DND-41 (cell line): ENCODE measurements at regions not wholly inside any gene's neighbourhood (a gene's known extent, or its start where the extent isn't known, plus 50 kb on each side); places are given as distances from the start of the nearest gene placed in this dataset.

Source experiments
- ATAC-seq: fragments of 200-7000 bp; cut with Tn5 transposase; 3 replicates; pipeline ENCODE4 v1.9.1; 2021; ENCODE audit warnings: low read depth; ENCODE audit not compliant: insufficient read depth
- DNase-seq: peaks from one replicate; pipeline ENCODE4 v3.0.0-alpha.2; 2020
- H2AFZ ChIP-seq: 2 replicates; pipeline ENCODE4 v1.6.0; 2012; ENCODE audit warnings: low read depth, low read length
- H3K27ac ChIP-seq: 2 replicates; pipeline ENCODE4 v1.5.1; 2012; ENCODE audit warnings: low read length, inconsistent platforms
- H3K27me3 ChIP-seq: fragments of 200-600 bp; sonication (generic); 2 replicates; pipeline ENCODE4 v1.6.0; 2012; ENCODE audit warnings: low read length, mild to moderate bottlenecking, inconsistent platforms; ENCODE audit not compliant: insufficient read depth, poor library complexity
- H3K36me3 ChIP-seq: 2 replicates; pipeline ENCODE4 v1.5.1; 2012; ENCODE audit warnings: low read length, inconsistent platforms; ENCODE audit not compliant: insufficient read depth
- H3K4me1 ChIP-seq: 2 replicates; pipeline ENCODE4 v1.5.1; 2012; ENCODE audit warnings: mild to moderate bottlenecking, low read length; ENCODE audit not compliant: insufficient read depth
- H3K4me2 ChIP-seq: 2 replicates; pipeline ENCODE4 v1.6.0; 2012; ENCODE audit warnings: mild to moderate bottlenecking, moderate library complexity, low read length, inconsistent platforms; ENCODE audit not compliant: insufficient read depth
- H3K4me3 ChIP-seq, 2 experiments: fragments of 200-600 bp in 1 of 2; shearing (Covaris generic) in 1 of 2; 2 replicates each; pipeline ENCODE4 v1.5.1; 2012 to 2016; ENCODE audit warnings: inconsistent platforms in 2 of 2, low read length in 2 of 2, mild to moderate bottlenecking in 2 of 2, low read depth in 1 of 2, moderate library complexity in 1 of 2
- H3K79me2 ChIP-seq: 2 replicates; pipeline ENCODE4 v1.6.0; 2012; ENCODE audit warnings: low read length, inconsistent platforms; ENCODE audit not compliant: insufficient read depth
- H3K9ac ChIP-seq: 2 replicates; pipeline ENCODE4 v1.6.0; 2012; ENCODE audit warnings: low read depth, mild to moderate bottlenecking, inconsistent platforms, low read length, moderate library complexity
- H3K9me3 ChIP-seq: 2 replicates; pipeline ENCODE4 v1.5.1; 2012; ENCODE audit warnings: low read length, moderate library complexity, mild to moderate bottlenecking, inconsistent platforms; ENCODE audit not compliant: insufficient read depth, severe bottlenecking
- H4K20me1 ChIP-seq: 2 replicates; pipeline ENCODE4 v1.6.0; 2012; ENCODE audit warnings: low read length; ENCODE audit not compliant: insufficient read depth
- EZH2 ChIP-seq: IDR thresholded peaks from 3 replicates; pipeline ENCODE4 v1.6.1; 2012; ENCODE audit warnings: borderline replicate concordance, low read depth, mild to moderate bottlenecking, moderate library complexity, low read length, inconsistent platforms; ENCODE audit not compliant: severe bottlenecking
- TF ChIP-seq, protein P1 (sequence below): IDR thresholded peaks from 2 replicates; pipeline ENCODE4 v1.5.1; 2012; ENCODE audit warnings: borderline replicate concordance, low read length, moderate library complexity, mild to moderate bottlenecking; ENCODE audit not compliant: poor library complexity, severe bottlenecking; ENCODE audit errors: extremely low read depth

GRCh38 chr2:176682278-176682677 is 413.0 kb downstream of the MTX2 start:
- Histone ChIP-seq H3K36me3 (no peaks in the 10 kb centered on the region), H2AFZ (no peak overlapping the region), H3K9me3 (no peaks in the 10 kb centered on the region), H3K79me2 (no peaks in the 10 kb centered on the region), H3K4me1 (no peaks in the 10 kb centered on the region), H3K27ac (no peak overlapping the region), H3K4me2 (no peak overlapping the region), H4K20me1 (no peaks in the 10 kb centered on the region), H3K9ac (no peak overlapping the region), H3K27me3 (peaks cover 13% of the 10 kb centered on the region), H3K4me3 (no peak overlapping the region)
- TF ChIP-seq, protein P1, sequence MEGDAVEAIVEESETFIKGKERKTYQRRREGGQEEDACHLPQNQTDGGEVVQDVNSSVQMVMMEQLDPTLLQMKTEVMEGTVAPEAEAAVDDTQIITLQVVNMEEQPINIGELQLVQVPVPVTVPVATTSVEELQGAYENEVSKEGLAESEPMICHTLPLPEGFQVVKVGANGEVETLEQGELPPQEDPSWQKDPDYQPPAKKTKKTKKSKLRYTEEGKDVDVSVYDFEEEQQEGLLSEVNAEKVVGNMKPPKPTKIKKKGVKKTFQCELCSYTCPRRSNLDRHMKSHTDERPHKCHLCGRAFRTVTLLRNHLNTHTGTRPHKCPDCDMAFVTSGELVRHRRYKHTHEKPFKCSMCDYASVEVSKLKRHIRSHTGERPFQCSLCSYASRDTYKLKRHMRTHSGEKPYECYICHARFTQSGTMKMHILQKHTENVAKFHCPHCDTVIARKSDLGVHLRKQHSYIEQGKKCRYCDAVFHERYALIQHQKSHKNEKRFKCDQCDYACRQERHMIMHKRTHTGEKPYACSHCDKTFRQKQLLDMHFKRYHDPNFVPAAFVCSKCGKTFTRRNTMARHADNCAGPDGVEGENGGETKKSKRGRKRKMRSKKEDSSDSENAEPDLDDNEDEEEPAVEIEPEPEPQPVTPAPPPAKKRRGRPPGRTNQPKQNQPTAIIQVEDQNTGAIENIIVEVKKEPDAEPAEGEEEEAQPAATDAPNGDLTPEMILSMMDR, result no peak
- no peak for TF ChIP-seq EZH2
- no peak for ATAC-seq
- no peak for DNase-seq

DNA sequence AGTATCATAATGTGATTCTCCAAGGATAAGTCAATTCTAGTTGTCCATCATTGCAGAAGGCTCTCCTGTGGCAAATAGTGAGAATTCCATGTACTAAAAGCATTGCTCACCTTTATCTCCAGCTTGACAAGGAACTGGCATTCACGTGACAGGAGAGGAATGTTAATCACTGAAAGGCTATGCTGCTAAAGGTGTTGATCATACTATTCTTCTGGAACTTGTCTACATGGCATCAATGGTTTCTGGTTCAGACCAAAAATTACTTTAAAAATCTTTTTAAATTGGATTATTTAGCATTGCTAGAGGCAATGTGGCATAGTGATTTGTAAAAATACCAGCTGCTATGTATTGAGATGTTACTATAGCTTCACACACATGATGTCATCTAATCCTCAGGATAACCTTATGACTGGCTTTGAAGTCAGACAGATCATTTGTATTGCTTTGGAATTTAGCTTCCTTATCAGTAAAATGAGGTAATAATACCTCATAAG is 414.4 kb downstream of the MTX2 start:
- Histone ChIP-seq H2AFZ (no peak overlapping the region), H3K9ac (no peak overlapping the region), H4K20me1 (no peaks in the 10 kb centered on the region), H3K27ac (no peak overlapping the region), H3K4me2 (no peak overlapping the region), H3K9me3 (no peaks in the 10 kb centered on the region), H3K4me3 (no peak overlapping the region), H3K27me3 (peaks cover 13% of the 10 kb centered on the region), H3K36me3 (no peaks in the 10 kb centered on the region), H3K79me2 (no peaks in the 10 kb centered on the region), H3K4me1 (no peaks in the 10 kb centered on the region)
- no peak for TF ChIP-seq EZH2
- TF ChIP-seq, protein P1, result no peak
- DNase-seq (no peak), ATAC-seq (no peak)

- Histone ChIP-seq H3K9me3 (no peaks in the 10 kb centered on the region), H3K9ac (no peak overlapping the region), H3K27ac (no peak overlapping the region), H3K4me1 (no peaks in the 10 kb centered on the region), H3K4me2 (no peak overlapping the region), H2AFZ (no peak overlapping the region), H4K20me1 (no peaks in the 10 kb centered on the region), H3K27me3 (peaks cover 11% of the 10 kb centered on the region), H3K79me2 (no peaks in the 10 kb centered on the region), H3K36me3 (no peaks in the 10 kb centered on the region), H3K4me3 (no peak overlapping the region)
- TF ChIP-seq, protein P1, result no peak
- TF ChIP-seq EZH2, result no peak
- DNase-seq (no peak), ATAC-seq (no peak)
Observed at GRCh38 chr2:176685908-176686307, 416.7 kb downstream of the MTX2 start.

- Histone ChIP-seq H3K27me3 (peaks cover 9% of the 10 kb centered on the region), H2AFZ (no peak overlapping the region), H3K9me3 (no peaks in the 10 kb centered on the region), H4K20me1 (no peaks in the 10 kb centered on the region), H3K9ac (no peak overlapping the region), H3K79me2 (no peaks in the 10 kb centered on the region), H3K27ac (no peak overlapping the region), H3K36me3 (no peaks in the 10 kb centered on the region), H3K4me2 (no peak overlapping the region), H3K4me3 (no peak overlapping the region), H3K4me1 (no peaks in the 10 kb centered on the region)
- TF ChIP-seq EZH2, result no peak
- TF ChIP-seq, protein P1, result no peak
- no peak for ATAC-seq
- DNase-seq, result no peak
Observed at GRCh38 chr2:176686328-176686727, 417.1 kb downstream of the MTX2 start.
